Kidney (tissue), 13 donors: ENCODE measurements at regions not wholly inside any gene's neighbourhood (a gene's known extent, or its start where the extent isn't known, plus 50 kb on each side); places are given as distances from the start of the nearest gene placed in this dataset.
A peak's percentile ranks its signal among the peaks of the same experiment; 100 is the strongest.

Experiments used
- DNase-seq, 5 donors: peaks; one replicate each; pipeline ENCODE4 v3.0.0-alpha.2; 2013 to 2020
- FAIRE-seq: peaks from 2 replicates; lab custom pipeline; 2012; peaks lifted over from hg19 to GRCh38; lab: Jason Lieb, UNC
- H3K27ac ChIP-seq, 2 donors: one replicate each; pipeline ENCODE4 v1.7.0; 2013; ENCODE audit warnings: low read depth in 2 of 2, low read length in 2 of 2, inconsistent platforms in 1 of 2
- H3K27me3 ChIP-seq: one replicate; pipeline ENCODE4 v1.7.1; 2013; ENCODE audit warnings: low read length, inconsistent platforms; ENCODE audit not compliant: control insufficient read depth, insufficient read depth
- H3K36me3 ChIP-seq, 3 donors: one replicate each; pipeline versions ENCODE4 v1.7.0 to v1.7.1; 2013; ENCODE audit warnings: low read length in 3 of 3, control low read depth in 1 of 3, inconsistent platforms in 1 of 3; ENCODE audit not compliant: insufficient read depth in 3 of 3, control insufficient read depth in 2 of 3
- H3K4me1 ChIP-seq, 3 donors: one replicate each; pipeline versions ENCODE4 v1.7.0 to v1.7.1; 2013; ENCODE audit warnings: low read length in 3 of 3, inconsistent platforms in 1 of 3, low read depth in 1 of 3; ENCODE audit not compliant: control insufficient read depth in 2 of 3, insufficient read depth in 2 of 3
- H3K4me3 ChIP-seq, 3 donors: one replicate each; pipeline versions ENCODE4 v1.7.0 to v1.8.1; 2013; ENCODE audit warnings: low read length in 3 of 3, control low read depth in 1 of 3, inconsistent platforms in 1 of 3
- H3K9ac ChIP-seq, 3 donors: one replicate each; pipeline versions ENCODE4 v1.7.0 to v1.7.1; 2013; ENCODE audit warnings: low read length in 3 of 3, control low read depth in 1 of 3, inconsistent platforms in 1 of 3
- H3K9me3 ChIP-seq, 3 donors: one replicate each; pipeline versions ENCODE4 v1.7.0 to v1.7.1; 2013; ENCODE audit warnings: low read length in 3 of 3, control low read depth in 1 of 3, inconsistent platforms in 1 of 3; ENCODE audit not compliant: control insufficient read depth in 2 of 3, insufficient read depth in 1 of 3
- intact Hi-C: fragments of 100-400 bp; cut with DNase I; formaldehyde crosslinking; loops from one replicate; pipeline ENCODE4 v1.11.1; 2022
- TF ChIP-seq, protein P1 (sequence below): IDR thresholded peaks from 3 replicates; pipeline ENCODE4 v1.5.1; 2012; ENCODE audit warnings: mild to moderate bottlenecking, moderate library complexity, borderline replicate concordance; ENCODE audit not compliant: insufficient read depth; ENCODE audit errors: extremely low read depth
- donor health status: control.
- donor health status: control.
- donor health status: control.
- donor health status: control.
- donor health status: control.
- donor health status: DM: yes; HTN: yes; CAD: no.
- donor health status: Normal renal cell carcinoma (clear cell type).

DNA sequence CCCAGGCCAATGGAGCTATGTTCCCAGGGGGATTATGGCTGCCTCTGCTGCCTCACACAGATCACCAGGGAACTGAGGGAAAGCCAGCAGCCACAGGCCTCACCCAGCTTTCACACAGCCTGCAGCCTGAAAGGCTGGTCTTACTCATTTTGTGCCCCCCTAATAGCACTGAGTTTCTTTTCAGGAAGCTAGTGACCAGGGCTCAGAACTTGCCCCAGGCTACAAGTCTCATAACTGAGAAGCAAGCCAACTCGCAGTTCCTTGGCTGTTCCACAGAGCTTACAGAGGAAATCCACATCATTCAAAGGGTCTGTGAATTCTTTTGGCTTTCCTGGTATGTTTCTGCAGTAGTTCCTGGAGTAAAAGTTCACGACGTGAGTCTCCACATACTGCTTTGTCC lies 524.8 kb upstream of the GJE1 start:
- H3K4me1 ChIP-seq, result no peaks in the 10 kb centered on the region
- no peaks in the 10 kb centered on the region for H3K27me3 ChIP-seq
- H3K9ac ChIP-seq, result no peak overlapping the region
- FAIRE-seq (no peak), DNase-seq (peak in 1 of 5 donors; percentile 29)
- no peak overlapping the region for H3K4me3 ChIP-seq
- H3K27ac ChIP-seq, result no peak overlapping the region
- H3K9me3 ChIP-seq, result peaks cover 0 to 5% (median 0%) of the 10 kb centered on the region in 3 donors
- H3K36me3 ChIP-seq, result no peaks in the 10 kb centered on the region
- intact Hi-C loops, result no loop called here
- TF ChIP-seq, protein P1, sequence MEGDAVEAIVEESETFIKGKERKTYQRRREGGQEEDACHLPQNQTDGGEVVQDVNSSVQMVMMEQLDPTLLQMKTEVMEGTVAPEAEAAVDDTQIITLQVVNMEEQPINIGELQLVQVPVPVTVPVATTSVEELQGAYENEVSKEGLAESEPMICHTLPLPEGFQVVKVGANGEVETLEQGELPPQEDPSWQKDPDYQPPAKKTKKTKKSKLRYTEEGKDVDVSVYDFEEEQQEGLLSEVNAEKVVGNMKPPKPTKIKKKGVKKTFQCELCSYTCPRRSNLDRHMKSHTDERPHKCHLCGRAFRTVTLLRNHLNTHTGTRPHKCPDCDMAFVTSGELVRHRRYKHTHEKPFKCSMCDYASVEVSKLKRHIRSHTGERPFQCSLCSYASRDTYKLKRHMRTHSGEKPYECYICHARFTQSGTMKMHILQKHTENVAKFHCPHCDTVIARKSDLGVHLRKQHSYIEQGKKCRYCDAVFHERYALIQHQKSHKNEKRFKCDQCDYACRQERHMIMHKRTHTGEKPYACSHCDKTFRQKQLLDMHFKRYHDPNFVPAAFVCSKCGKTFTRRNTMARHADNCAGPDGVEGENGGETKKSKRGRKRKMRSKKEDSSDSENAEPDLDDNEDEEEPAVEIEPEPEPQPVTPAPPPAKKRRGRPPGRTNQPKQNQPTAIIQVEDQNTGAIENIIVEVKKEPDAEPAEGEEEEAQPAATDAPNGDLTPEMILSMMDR, result no peak

DNA sequence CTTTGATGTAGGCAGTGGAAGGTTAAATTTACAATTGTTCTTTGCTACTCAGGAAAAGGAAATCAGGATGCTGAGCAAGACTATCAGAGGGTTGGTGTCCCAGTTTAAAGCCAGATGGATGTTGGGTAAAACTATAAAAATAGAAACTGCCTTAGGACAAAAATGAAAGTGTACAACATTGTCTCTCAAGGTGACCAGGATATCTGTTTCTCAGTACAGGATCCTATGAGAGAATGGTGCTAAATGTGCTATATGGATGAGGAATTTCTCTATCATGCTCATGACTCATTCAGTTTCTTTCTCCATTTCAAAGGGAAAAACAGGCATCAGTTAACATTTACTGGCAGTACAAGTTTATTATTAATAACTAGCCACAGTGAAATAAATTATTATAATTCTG lies 534.2 kb upstream of the GJE1 start:
- Histone ChIP-seq H3K36me3 (no peaks in the 10 kb centered on the region), H3K27me3 (no peaks in the 10 kb centered on the region), H3K4me3 (no peak overlapping the region), H3K27ac (no peak overlapping the region), H3K9me3 (no peaks in the 10 kb centered on the region), H3K4me1 (no peaks in the 10 kb centered on the region), H3K9ac (no peak overlapping the region)
- no peak for FAIRE-seq
- intact Hi-C loops, result no loop called here
- TF ChIP-seq, protein P1, result no peak
- DNase-seq, result peak in 1 of 5 donors; percentile 1

DNA sequence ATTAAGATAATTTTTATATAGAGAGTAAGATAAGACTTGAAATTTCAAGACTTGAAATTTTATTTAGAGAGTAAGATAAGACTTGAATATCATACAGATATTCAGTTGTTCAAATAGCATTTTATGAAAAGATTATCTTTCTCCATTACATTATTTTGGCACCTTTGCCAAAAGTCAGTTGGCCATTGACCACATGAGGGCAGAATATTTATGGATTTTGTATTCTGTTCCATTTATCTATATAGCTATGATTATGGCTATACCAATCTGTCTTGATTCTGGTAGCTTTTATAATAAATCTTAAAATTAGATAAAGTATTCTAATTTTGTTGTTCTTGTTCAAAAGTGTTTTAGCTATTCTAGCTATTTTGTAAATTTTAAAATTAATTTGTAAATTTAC lies 537.9 kb upstream of the GJE1 start:
- Histone ChIP-seq H3K9ac (no peak overlapping the region), H3K4me3 (no peak overlapping the region), H3K36me3 (no peaks in the 10 kb centered on the region), H3K4me1 (no peaks in the 10 kb centered on the region), H3K27me3 (no peaks in the 10 kb centered on the region), H3K9me3 (no peaks in the 10 kb centered on the region), H3K27ac (no peak overlapping the region)
- TF ChIP-seq, protein P1, result no peak
- DNase-seq, result no peak
- intact Hi-C loops, result no loop called here
- no peak for FAIRE-seq

DNA sequence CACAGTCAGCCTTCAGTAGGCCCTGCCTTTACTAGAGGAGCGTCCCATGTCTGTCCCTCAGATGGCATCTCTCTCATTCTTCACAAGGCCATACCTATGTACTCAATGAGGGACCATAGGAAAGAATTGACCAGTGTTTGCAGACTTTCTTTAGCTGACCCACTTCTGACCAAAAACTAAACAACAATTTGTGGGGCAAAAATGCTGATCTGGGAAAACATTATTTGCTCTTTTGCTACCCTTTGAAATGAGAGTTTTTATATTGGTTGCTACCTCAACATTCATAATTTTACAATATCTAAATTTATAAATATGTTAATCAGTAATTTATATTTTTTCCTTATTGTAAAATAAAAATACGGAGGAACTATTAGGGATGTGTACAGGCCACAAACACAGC lies 539.4 kb upstream of the GJE1 start:
- TF ChIP-seq, protein P1, result no peak
- Histone ChIP-seq H3K9ac (no peak overlapping the region), H3K4me3 (no peak overlapping the region), H3K9me3 (no peaks in the 10 kb centered on the region), H3K27ac (no peak overlapping the region), H3K27me3 (no peaks in the 10 kb centered on the region), H3K36me3 (no peaks in the 10 kb centered on the region), H3K4me1 (no peaks in the 10 kb centered on the region)
- no peak for DNase-seq
- intact Hi-C loops, result no loop called here
- FAIRE-seq, result no peak
